Gastroesophageal sphincter (tissue), 3 donors: ENCODE measurements at regions not wholly inside any gene's neighbourhood (a gene's known extent, or its start where the extent isn't known, plus 50 kb on each side); places are given as distances from the start of the nearest gene placed in this dataset.

Experiments used
- EP300 ChIP-seq: sonication (generic); formaldehyde crosslinking; IDR thresholded peaks from one replicate; pipeline ENCODE4 v1.6.1; 2017; ENCODE audit warnings: antibody characterized with exemption, mild to moderate bottlenecking
- POLR2A ChIP-seq, 2 donors: fragments of 450-650 bp; IDR thresholded peaks; one replicate each; pipeline ENCODE4 v1.6.1; 2017; ENCODE audit warnings: antibody characterized with exemption in 2 of 2, mild to moderate bottlenecking in 2 of 2, moderate library complexity in 1 of 2
- POLR2AphosphoS5 ChIP-seq: sonication (generic); formaldehyde crosslinking; IDR thresholded peaks from one replicate; pipeline ENCODE4 v1.6.1; 2017; ENCODE audit warnings: antibody characterized with exemption
- TF ChIP-seq, protein P1 (sequence below), 4 experiments: fragments of 200-600 bp in 2 of 4; fragments of 450-650 bp in 2 of 4; sonication (generic) in 1 of 4; IDR thresholded peaks; one replicate each; pipeline ENCODE4 v1.5.1; 2017 to 2019; ENCODE audit warnings: antibody characterized with exemption in 4 of 4, mild to moderate bottlenecking in 2 of 4, moderate library complexity in 2 of 4

DNA sequence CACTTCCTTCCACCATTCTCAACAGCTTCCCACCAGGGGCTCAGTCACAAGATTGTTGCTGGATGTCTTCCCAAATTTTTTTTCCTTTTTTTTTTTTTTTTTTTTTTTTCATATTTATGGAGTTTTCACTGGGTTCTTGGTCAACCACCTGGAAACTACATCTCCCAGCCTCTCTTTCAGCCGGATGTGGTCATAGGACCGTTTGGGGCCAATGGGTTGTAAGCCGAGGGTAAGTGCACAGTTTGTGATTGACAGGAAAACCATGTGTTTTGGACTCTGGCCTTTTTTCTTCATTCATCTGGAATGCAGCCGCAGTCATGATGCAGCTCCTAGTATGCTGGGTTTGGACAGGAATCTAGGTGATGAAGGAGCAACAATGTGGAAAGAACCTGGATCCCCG lies 337.1 kb upstream of the FOXK1 start:
- TF ChIP-seq, protein P1, sequence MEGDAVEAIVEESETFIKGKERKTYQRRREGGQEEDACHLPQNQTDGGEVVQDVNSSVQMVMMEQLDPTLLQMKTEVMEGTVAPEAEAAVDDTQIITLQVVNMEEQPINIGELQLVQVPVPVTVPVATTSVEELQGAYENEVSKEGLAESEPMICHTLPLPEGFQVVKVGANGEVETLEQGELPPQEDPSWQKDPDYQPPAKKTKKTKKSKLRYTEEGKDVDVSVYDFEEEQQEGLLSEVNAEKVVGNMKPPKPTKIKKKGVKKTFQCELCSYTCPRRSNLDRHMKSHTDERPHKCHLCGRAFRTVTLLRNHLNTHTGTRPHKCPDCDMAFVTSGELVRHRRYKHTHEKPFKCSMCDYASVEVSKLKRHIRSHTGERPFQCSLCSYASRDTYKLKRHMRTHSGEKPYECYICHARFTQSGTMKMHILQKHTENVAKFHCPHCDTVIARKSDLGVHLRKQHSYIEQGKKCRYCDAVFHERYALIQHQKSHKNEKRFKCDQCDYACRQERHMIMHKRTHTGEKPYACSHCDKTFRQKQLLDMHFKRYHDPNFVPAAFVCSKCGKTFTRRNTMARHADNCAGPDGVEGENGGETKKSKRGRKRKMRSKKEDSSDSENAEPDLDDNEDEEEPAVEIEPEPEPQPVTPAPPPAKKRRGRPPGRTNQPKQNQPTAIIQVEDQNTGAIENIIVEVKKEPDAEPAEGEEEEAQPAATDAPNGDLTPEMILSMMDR (IDR thresholded peaks at IDR 0.05) = no peak
- TF ChIP-seq POLR2A (IDR thresholded peaks at IDR 0.05) = no peak
- no peak for TF ChIP-seq POLR2AphosphoS5
- no peak for TF ChIP-seq EP300
